ENCODE measurements at regions not wholly inside any gene's neighbourhood (a gene's known extent, or its start where the extent isn't known, plus 50 kb on each side); places are given as distances from the start of the nearest gene placed in this dataset.

- H3K9ac ChIP-seq (ENCODE audit: extremely low read depth, insufficient read length, low read length) = no peak overlapping the region
- no peak overlapping the region for H3K4me2 ChIP-seq (ENCODE audit: insufficient read depth, insufficient read length, low read length)
- H3K36me3 Mint-ChIP-seq (ENCODE audit: insufficient read depth in 1 of 3, low read depth in 3 of 3) = peaks cover 0 to 2% (median 0%) of the 10 kb centered on the region in 3 experiments; a peak in 1 of 7 replicates
- no peak overlapping the region for H3K23ac ChIP-seq (ENCODE audit: insufficient read length, low read depth, low read length)
- H3K27me3 ChIP-seq (ENCODE audit: insufficient read depth, low read length) = no peaks in the 10 kb centered on the region
- peak overlapping the region in 2 of 3 experiments; percentile 32 to 71; a peak in 3 of 7 replicates for H3K27ac Mint-ChIP-seq
- no peaks in the 10 kb centered on the region for H3K9me3 Mint-ChIP-seq
- H2BK15ac ChIP-seq (ENCODE audit: low read depth, low read length) = no peak overlapping the region
- no peaks in the 10 kb centered on the region for H3K9me3 ChIP-seq (ENCODE audit: control insufficient read depth, low read depth, low read length)
- no peak overlapping the region for H3T11ph ChIP-seq (ENCODE audit: low read length)
- H3K56ac ChIP-seq (ENCODE audit: insufficient read length, low read depth, low read length) = no peak overlapping the region
- no peak for TF ChIP-seq CTCF (conservative IDR thresholded peaks at IDR 0.05)
- H3K23me2 ChIP-seq (ENCODE audit: insufficient read length, low read depth, low read length, poor library complexity, severe bottlenecking) = no peaks in the 10 kb centered on the region
- no peak overlapping the region for H2AFZ ChIP-seq (ENCODE audit: low read length)
- DNase-seq = no peak
- H3K4me3 Mint-ChIP-seq = no peak overlapping the region
- H3K18ac ChIP-seq (ENCODE audit: insufficient read length, low read depth, low read length) = no peak overlapping the region
- H3K79me1 ChIP-seq (ENCODE audit: insufficient read depth, low read depth, low read length, poor library complexity, severe bottlenecking) = no peaks in the 10 kb centered on the region
- H2BK5ac ChIP-seq (ENCODE audit: insufficient read length, low read length) = no peak overlapping the region
- H3K4ac ChIP-seq (ENCODE audit: low read depth, low read length) = no peak overlapping the region
- H3K27me3 Mint-ChIP-seq (ENCODE audit: low read depth) = no peaks in the 10 kb centered on the region
- no peak overlapping the region for H3K27ac ChIP-seq (ENCODE audit: insufficient read length, low read depth, low read length)
- no peak overlapping the region for H3K14ac ChIP-seq (ENCODE audit: insufficient read depth, low read length)
- no peak overlapping the region for H4K8ac ChIP-seq (replicated peaks; ENCODE audit: insufficient read length, low read depth, low read length)
- no peak overlapping the region for H2BK20ac ChIP-seq (ENCODE audit: low read depth, low read length, poor library complexity, severe bottlenecking)
- WGBS (ENCODE audit: extremely low coverage, insufficient read length, low lambda C conversion rate) = no CpG with 5 or more reads among the region's 4 CpGs
- H3K79me2 ChIP-seq (ENCODE audit: insufficient read depth, low read length) = no peaks in the 10 kb centered on the region
- no peak overlapping the region for H4K91ac ChIP-seq (ENCODE audit: insufficient read length, low read depth, low read length)
- H2AK5ac ChIP-seq (ENCODE audit: insufficient read length, low read length) = no peak overlapping the region
- H3K4me1 Mint-ChIP-seq = peaks cover 10 to 12% of the 10 kb centered on the region in 2 experiments
- H3K4me1 ChIP-seq (ENCODE audit: insufficient read depth, low read length) = no peaks in the 10 kb centered on the region
- H2BK12ac ChIP-seq (ENCODE audit: insufficient read length, low read depth, low read length) = no peak overlapping the region
- H4K5ac ChIP-seq (ENCODE audit: insufficient read length, low read depth, low read length) = no peak overlapping the region
- H4K20me1 ChIP-seq (ENCODE audit: control insufficient read depth, insufficient read depth, insufficient read length) = no peaks in the 10 kb centered on the region
- no peak overlapping the region for H2BK120ac ChIP-seq (ENCODE audit: low read depth, low read length, poor library complexity, severe bottlenecking)
Observed at GRCh38 chr14:71237556-71237955, 330.3 kb downstream of the PCNX1 start.
